ENCODE measurements at regions not wholly inside any gene's neighbourhood (a gene's known extent, or its start where the extent isn't known, plus 50 kb on each side); places are given as distances from the start of the nearest gene placed in this dataset.

GRCh38 chr17:27398691-27399090 lies 57.6 kb upstream of the KSR1 start:
- ATAC-seq: no peak
- TF ChIP-seq POU6F1 (CRISPR knock-in tag; IDR thresholded peaks at IDR 0.05; ENCODE audit: borderline replicate concordance, low read depth) (no peak), ZNF70 (CRISPR knock-in tag; IDR thresholded peaks at IDR 0.05) (no peak), GLIS3 (CRISPR knock-in tag; IDR thresholded peaks at IDR 0.05) (no peak), OSR1 (CRISPR knock-in tag; IDR thresholded peaks at IDR 0.05) (no peak), PPARA (CRISPR knock-in tag; IDR thresholded peaks at IDR 0.05; ENCODE audit: borderline replicate concordance) (no peak), CSRNP3 (CRISPR knock-in tag; IDR thresholded peaks at IDR 0.05) (no peak), PATZ1 (CRISPR knock-in tag; IDR thresholded peaks at IDR 0.05; ENCODE audit: borderline replicate concordance) (no peak)

- no peak for ATAC-seq
These were observed 55.3 kb upstream of the KSR1 start for GRCh38 chr17:27400991-27401390.

GRCh38 chr17:27402943-27403342 lies 53.3 kb upstream of the KSR1 start:
- TF ChIP-seq ZNF8 (CRISPR knock-in tag; IDR thresholded peaks at IDR 0.05): no peak
- TF ChIP-seq ESRRG (CRISPR knock-in tag; IDR thresholded peaks at IDR 0.05): no peak
- TF ChIP-seq CSRNP3 (CRISPR knock-in tag; IDR thresholded peaks at IDR 0.05): no peak
- TF ChIP-seq OSR1 (CRISPR knock-in tag; IDR thresholded peaks at IDR 0.05): no peak
- no peak for TF ChIP-seq GLIS3 (CRISPR knock-in tag; IDR thresholded peaks at IDR 0.05)
- no peak for TF ChIP-seq RARB (CRISPR knock-in tag; IDR thresholded peaks at IDR 0.05)
- TF ChIP-seq BACH2 (CRISPR knock-in tag; IDR thresholded peaks at IDR 0.05; ENCODE audit: borderline replicate concordance): no peak
- no peak for TF ChIP-seq ZC3H10 (CRISPR knock-in tag; IDR thresholded peaks at IDR 0.05)
- TF ChIP-seq ZNF565 (CRISPR knock-in tag; conservative IDR thresholded peaks at IDR 0.05; ENCODE audit: low read depth): no peak
- no peak for TF ChIP-seq PATZ1 (CRISPR knock-in tag; IDR thresholded peaks at IDR 0.05; ENCODE audit: borderline replicate concordance)
- no peak for TF ChIP-seq ISL1 (CRISPR knock-in tag; IDR thresholded peaks at IDR 0.05)
- no peak for TF ChIP-seq CSDC2 (CRISPR knock-in tag; IDR thresholded peaks at IDR 0.05)
- no peak for ATAC-seq

More at GRCh38 chr17:27400991-27401390, 55.3 kb upstream of the KSR1 start:
- no peak for TF ChIP-seq PPARA (CRISPR knock-in tag; IDR thresholded peaks at IDR 0.05; ENCODE audit: borderline replicate concordance)
- TF ChIP-seq POU6F1 (CRISPR knock-in tag; IDR thresholded peaks at IDR 0.05; ENCODE audit: borderline replicate concordance, low read depth): no peak
- TF ChIP-seq OSR1 (CRISPR knock-in tag; IDR thresholded peaks at IDR 0.05): no peak
- no peak for TF ChIP-seq ZFP30 (CRISPR knock-in tag; IDR thresholded peaks at IDR 0.05)

GRCh38 chr17:27403480-27404005 lies 52.7 kb upstream of the KSR1 start:
- no peak for ATAC-seq
- TF ChIP-seq TCF4 (CRISPR knock-in tag; IDR thresholded peaks at IDR 0.05; ENCODE audit: borderline replicate concordance) (no peak), ARNTL (CRISPR knock-in tag; IDR thresholded peaks at IDR 0.05; ENCODE audit: borderline replicate concordance, low read depth) (no peak), ZNF565 (CRISPR knock-in tag; conservative IDR thresholded peaks at IDR 0.05; ENCODE audit: low read depth) (no peak), ISL1 (CRISPR knock-in tag; IDR thresholded peaks at IDR 0.05) (no peak), POU6F1 (CRISPR knock-in tag; IDR thresholded peaks at IDR 0.05; ENCODE audit: borderline replicate concordance, low read depth) (no peak), PPARA (CRISPR knock-in tag; IDR thresholded peaks at IDR 0.05; ENCODE audit: borderline replicate concordance) (no peak), PATZ1 (CRISPR knock-in tag; IDR thresholded peaks at IDR 0.05; ENCODE audit: borderline replicate concordance) (no peak), ESRRG (CRISPR knock-in tag; IDR thresholded peaks at IDR 0.05) (no peak), CSRNP3 (CRISPR knock-in tag; IDR thresholded peaks at IDR 0.05) (no peak)
